C4-2B (cell line): ENCODE measurements at regions not wholly inside any gene's neighbourhood (a gene's known extent, or its start where the extent isn't known, plus 50 kb on each side); places are given as distances from the start of the nearest gene placed in this dataset.

Experiments
- ZFX ChIP-seq: fragments of 450-650 bp; IDR thresholded peaks from 2 replicates; pipeline ENCODE4 v1.6.1; 2017
- TF ChIP-seq, protein P1 (sequence below): fragments of 450-650 bp; conservative IDR thresholded peaks from 2 replicates; pipeline ENCODE4 v1.5.1; 2017; ENCODE audit warnings: mild to moderate bottlenecking

GRCh38 chrX:137287191-137287590 is 253.4 kb upstream of the GPR101 start:
- TF ChIP-seq, protein P1, sequence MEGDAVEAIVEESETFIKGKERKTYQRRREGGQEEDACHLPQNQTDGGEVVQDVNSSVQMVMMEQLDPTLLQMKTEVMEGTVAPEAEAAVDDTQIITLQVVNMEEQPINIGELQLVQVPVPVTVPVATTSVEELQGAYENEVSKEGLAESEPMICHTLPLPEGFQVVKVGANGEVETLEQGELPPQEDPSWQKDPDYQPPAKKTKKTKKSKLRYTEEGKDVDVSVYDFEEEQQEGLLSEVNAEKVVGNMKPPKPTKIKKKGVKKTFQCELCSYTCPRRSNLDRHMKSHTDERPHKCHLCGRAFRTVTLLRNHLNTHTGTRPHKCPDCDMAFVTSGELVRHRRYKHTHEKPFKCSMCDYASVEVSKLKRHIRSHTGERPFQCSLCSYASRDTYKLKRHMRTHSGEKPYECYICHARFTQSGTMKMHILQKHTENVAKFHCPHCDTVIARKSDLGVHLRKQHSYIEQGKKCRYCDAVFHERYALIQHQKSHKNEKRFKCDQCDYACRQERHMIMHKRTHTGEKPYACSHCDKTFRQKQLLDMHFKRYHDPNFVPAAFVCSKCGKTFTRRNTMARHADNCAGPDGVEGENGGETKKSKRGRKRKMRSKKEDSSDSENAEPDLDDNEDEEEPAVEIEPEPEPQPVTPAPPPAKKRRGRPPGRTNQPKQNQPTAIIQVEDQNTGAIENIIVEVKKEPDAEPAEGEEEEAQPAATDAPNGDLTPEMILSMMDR: no peak
- TF ChIP-seq ZFX: no peak
